22Rv1 (cell line): ENCODE measurements at regions not wholly inside any gene's neighbourhood (a gene's known extent, or its start where the extent isn't known, plus 50 kb on each side); places are given as distances from the start of the nearest gene placed in this dataset.

ENCODE experiments used
- H3K27ac ChIP-seq: fragments of 450-650 bp; 2 replicates; pipeline ENCODE4 v1.5.1; 2017
- ZFX ChIP-seq: fragments of 450-650 bp; IDR thresholded peaks from 2 replicates; pipeline ENCODE4 v1.6.1; 2017; ENCODE audit warnings: antibody characterized with exemption, borderline replicate concordance
- TF ChIP-seq, protein P1 (sequence below): fragments of 450-650 bp; IDR thresholded peaks from 2 replicates; pipeline ENCODE4 v1.5.1; 2017; ENCODE audit warnings: mild to moderate bottlenecking

- no peak for TF ChIP-seq ZFX
- TF ChIP-seq, protein P1, sequence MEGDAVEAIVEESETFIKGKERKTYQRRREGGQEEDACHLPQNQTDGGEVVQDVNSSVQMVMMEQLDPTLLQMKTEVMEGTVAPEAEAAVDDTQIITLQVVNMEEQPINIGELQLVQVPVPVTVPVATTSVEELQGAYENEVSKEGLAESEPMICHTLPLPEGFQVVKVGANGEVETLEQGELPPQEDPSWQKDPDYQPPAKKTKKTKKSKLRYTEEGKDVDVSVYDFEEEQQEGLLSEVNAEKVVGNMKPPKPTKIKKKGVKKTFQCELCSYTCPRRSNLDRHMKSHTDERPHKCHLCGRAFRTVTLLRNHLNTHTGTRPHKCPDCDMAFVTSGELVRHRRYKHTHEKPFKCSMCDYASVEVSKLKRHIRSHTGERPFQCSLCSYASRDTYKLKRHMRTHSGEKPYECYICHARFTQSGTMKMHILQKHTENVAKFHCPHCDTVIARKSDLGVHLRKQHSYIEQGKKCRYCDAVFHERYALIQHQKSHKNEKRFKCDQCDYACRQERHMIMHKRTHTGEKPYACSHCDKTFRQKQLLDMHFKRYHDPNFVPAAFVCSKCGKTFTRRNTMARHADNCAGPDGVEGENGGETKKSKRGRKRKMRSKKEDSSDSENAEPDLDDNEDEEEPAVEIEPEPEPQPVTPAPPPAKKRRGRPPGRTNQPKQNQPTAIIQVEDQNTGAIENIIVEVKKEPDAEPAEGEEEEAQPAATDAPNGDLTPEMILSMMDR, result no peak
- H3K27ac ChIP-seq, result no peak overlapping the region
Observed at GRCh38 chr7:84817016-84817415, 369.8 kb downstream of the SEMA3D start.

DNA sequence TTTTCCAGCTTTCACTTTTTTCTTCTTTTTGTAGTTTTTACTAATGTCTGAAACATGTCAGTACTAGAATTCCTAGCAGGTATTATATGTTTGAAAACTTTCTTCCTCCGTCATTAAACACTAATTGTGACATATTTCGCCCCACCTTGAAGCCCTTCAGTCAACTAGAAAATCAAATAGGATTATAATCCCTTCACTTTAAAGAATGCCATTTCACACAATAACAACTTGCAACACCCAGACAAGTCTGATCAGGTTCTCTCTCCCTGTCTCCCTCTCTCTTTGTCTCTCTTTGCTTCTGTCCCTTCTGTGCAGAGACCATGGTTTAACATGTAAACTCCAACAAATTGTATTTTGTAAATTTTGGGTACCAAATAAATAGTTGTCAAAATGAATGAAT lies 373.5 kb downstream of the SEMA3D start:
- H3K27ac ChIP-seq, result no peak overlapping the region
- TF ChIP-seq, protein P1, result no peak
- no peak for TF ChIP-seq ZFX

GRCh38 chr7:84812021-84812420 lies 374.8 kb downstream of the SEMA3D start:
- TF ChIP-seq, protein P1, result no peak
- no peak for TF ChIP-seq ZFX
- H3K27ac ChIP-seq, result no peak overlapping the region

GRCh38 chr7:84811362-84811761 lies 375.5 kb downstream of the SEMA3D start:
- no peak overlapping the region for H3K27ac ChIP-seq
- TF ChIP-seq, protein P1, result no peak
- TF ChIP-seq ZFX, result no peak

DNA sequence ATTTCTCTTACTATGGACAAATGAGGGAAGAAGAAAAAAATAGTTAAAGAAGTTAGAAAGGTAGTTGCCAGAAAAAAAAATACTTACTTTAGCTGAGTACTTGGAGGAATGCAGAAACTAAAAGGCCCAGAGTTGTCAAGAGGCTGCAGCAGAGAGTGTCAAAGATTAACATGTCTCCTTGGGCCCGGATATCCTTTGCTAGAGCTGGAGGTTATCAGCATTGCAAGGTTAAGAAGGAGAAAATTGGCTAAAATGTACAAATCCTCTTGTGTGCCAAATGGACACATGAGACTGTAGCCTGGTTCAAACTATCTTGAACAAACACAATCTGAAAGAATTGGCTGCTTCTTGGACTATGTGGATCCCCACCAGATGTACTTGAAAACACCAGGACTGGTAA lies 377.0 kb downstream of the SEMA3D start:
- H3K27ac ChIP-seq, result no peak overlapping the region
- no peak for TF ChIP-seq ZFX
- TF ChIP-seq, protein P1, result no peak

DNA sequence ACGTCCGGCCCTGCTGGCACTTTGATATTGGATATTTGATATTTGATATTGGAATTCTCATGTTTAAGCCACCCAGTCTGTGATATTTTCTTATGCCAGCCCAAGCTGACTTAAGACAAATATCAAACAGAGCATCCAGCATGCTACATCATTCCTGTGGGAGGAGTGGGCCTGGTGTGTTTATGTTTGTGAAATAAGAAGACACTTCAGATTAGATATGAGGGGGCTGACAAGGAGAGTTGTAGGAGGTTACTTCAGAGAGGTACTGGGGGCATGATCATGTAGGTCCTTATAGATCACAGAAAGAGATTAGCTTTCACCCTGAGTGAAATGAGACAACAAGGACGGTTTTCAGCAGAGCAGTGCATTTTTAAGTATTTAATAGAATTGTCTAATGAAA lies 382.9 kb downstream of the SEMA3D start:
- H3K27ac ChIP-seq, result no peak overlapping the region
- no peak for TF ChIP-seq ZFX
- TF ChIP-seq, protein P1, result no peak

- no peak overlapping the region for H3K27ac ChIP-seq
- TF ChIP-seq, protein P1, result no peak
- TF ChIP-seq ZFX, result no peak
Observed at GRCh38 chr7:84801396-84801795, 385.5 kb downstream of the SEMA3D start.
